GM13977 (cell line): ENCODE measurements at regions not wholly inside any gene's neighbourhood (a gene's known extent, or its start where the extent isn't known, plus 50 kb on each side); places are given as distances from the start of the nearest gene placed in this dataset.
"Not testable (repeated sequence)": the region's sequence is repeated elsewhere in the genome, so short reads cannot be mapped to it uniquely, and the experiment has no call there.

Experiments
- DNase-seq: peaks from one replicate; pipeline ENCODE4 v3.0.0; 2012; ENCODE audit warnings: low spot score
- CTCF ChIP-seq: IDR thresholded peaks from 2 replicates; pipeline ENCODE4 v1.5.1; 2012; ENCODE audit warnings: mild to moderate bottlenecking, control low read depth; ENCODE audit not compliant: insufficient read depth; ENCODE audit errors: extremely low read depth, missing control alignments
- in situ Hi-C: fragments of 300-500 bp; cut with MboI; formaldehyde crosslinking; loops from one replicate; pipeline ENCODE4 v1.12.0; 2022; ENCODE audit warnings: low sequenced_read_pairs, low pct_unique_long_range_greater_than_20kb, mixed read lengths, inconsistent platforms; ENCODE audit not compliant: unreplicated experiment

- no peak for TF ChIP-seq CTCF
- in situ Hi-C loops = no loop called here
- no peak for DNase-seq
Measured at GRCh38 chr13:47719164-47719563, 281.9 kb downstream of the SUCLA2 start.

GRCh38 chr13:47718556-47718955 lies 282.5 kb downstream of the SUCLA2 start:
- DNase-seq = no peak
- in situ Hi-C loops = no loop called here
- TF ChIP-seq CTCF = no peak

- no peak for TF ChIP-seq CTCF
- in situ Hi-C loops = no loop called here
- no peak for DNase-seq
Measured at GRCh38 chr13:47708386-47708785, 292.7 kb downstream of the SUCLA2 start.

GRCh38 chr13:47707414-47707813 lies 293.7 kb downstream of the SUCLA2 start:
- in situ Hi-C loops = no loop called here
- TF ChIP-seq CTCF = no peak
- no peak for DNase-seq

- DNase-seq = no peak
- no peak for TF ChIP-seq CTCF
- in situ Hi-C loops = no loop called here
Measured at GRCh38 chr13:47705185-47705584, 295.9 kb downstream of the SUCLA2 start.

- no peak for DNase-seq
- in situ Hi-C loops = no loop called here
- no peak for TF ChIP-seq CTCF
Measured at GRCh38 chr13:47696674-47697073, 304.4 kb downstream of the SUCLA2 start.

GRCh38 chr13:47687577-47687976 lies 313.5 kb downstream of the SUCLA2 start:
- in situ Hi-C loops = no loop called here
- no peak for TF ChIP-seq CTCF
- no peak for DNase-seq

GRCh38 chr13:47685156-47685555 lies 315.9 kb downstream of the SUCLA2 start:
- in situ Hi-C loops = not testable (repeated sequence)

More at GRCh38 chr13:47685156-47685555, 315.9 kb downstream of the SUCLA2 start:
- DNase-seq = not testable (repeated sequence)
